Tibial artery (tissue), 4 donors: ENCODE measurements at regions not wholly inside any gene's neighbourhood (a gene's known extent, or its start where the extent isn't known, plus 50 kb on each side); places are given as distances from the start of the nearest gene placed in this dataset.

Experiments
- DNase-seq, 2 donors: peaks; one replicate each; pipeline ENCODE4 v3.0.0-alpha.2; 2019
- H3K27ac ChIP-seq, 2 donors: fragments of 200-600 bp; sonication (generic) in 1 of 2; 1 replicate in 1 of 2; 2 replicates in 1 of 2; pipeline ENCODE4 v1.5.1; 2018 to 2019; ENCODE audit warnings: mild to moderate bottlenecking in 1 of 2
- H3K27me3 ChIP-seq, 2 donors: fragments of 200-600 bp; sonication (generic) in 1 of 2; one replicate each; pipeline versions ENCODE4 v1.5.1 to v1.6.0; 2016 to 2019
- H3K36me3 ChIP-seq, 3 donors: fragments of 200-600 bp; sonication (generic) in 2 of 3; one replicate each; pipeline ENCODE4 v1.5.1; 2016 to 2019; ENCODE audit warnings: mild to moderate bottlenecking in 2 of 3
- H3K4me1 ChIP-seq, 4 donors: fragments of 200-600 bp; sonication (generic) in 2 of 4; 1 replicate in 3 of 4; 2 replicates in 1 of 4; pipeline ENCODE4 v1.5.1; 2016 to 2019
- H3K4me3 ChIP-seq, 2 donors: fragments of 200-600 bp; sonication (generic) in 1 of 2; 1 replicate in 1 of 2; 2 replicates in 1 of 2; pipeline ENCODE4 v1.5.1; 2018 to 2019; ENCODE audit warnings: mild to moderate bottlenecking in 2 of 2
- H3K9me3 ChIP-seq, 3 donors: fragments of 200-600 bp; sonication (generic) in 1 of 3; one replicate each; pipeline ENCODE4 v1.5.1; 2016 to 2019
- CTCF ChIP-seq, 2 experiments: fragments of 200-600 bp in 1 of 2; fragments of 450-650 bp in 1 of 2; IDR thresholded peaks; one replicate each; pipeline ENCODE4 v1.5.1; 2017 to 2019; ENCODE audit warnings: antibody characterized with exemption in 2 of 2, mild to moderate bottlenecking in 1 of 2, moderate library complexity in 1 of 2
- intact Hi-C: fragments of 100-400 bp; cut with DNase I; formaldehyde crosslinking; loops from one replicate; pipeline ENCODE4 v1.15.0; 2023; ENCODE audit warnings: low total_unique reads

GRCh38 chr17:14845591-14846281 lies 419.4 kb downstream of the PMP22 start:
- intact Hi-C loops, result no loop called here
- Histone ChIP-seq H3K27me3 (no peaks in the 10 kb centered on the region), H3K27ac (no peak overlapping the region), H3K4me1 (no peaks in the 10 kb centered on the region), H3K9me3 (no peaks in the 10 kb centered on the region), H3K36me3 (no peaks in the 10 kb centered on the region), H3K4me3 (no peak overlapping the region)
- no peak for DNase-seq
- no peak for TF ChIP-seq CTCF (IDR thresholded peaks at IDR 0.05)

- intact Hi-C loops, result no loop called here
- TF ChIP-seq CTCF (IDR thresholded peaks at IDR 0.05), result no peak
Measured at GRCh38 chr17:14843086-14843795, 421.9 kb downstream of the PMP22 start.

GRCh38 chr17:14840616-14841231 lies 424.4 kb downstream of the PMP22 start:
- no peak for TF ChIP-seq CTCF (IDR thresholded peaks at IDR 0.05)

More at GRCh38 chr17:14843086-14843795, 421.9 kb downstream of the PMP22 start:
- Histone ChIP-seq H3K36me3 (no peaks in the 10 kb centered on the region), H3K27me3 (no peaks in the 10 kb centered on the region), H3K4me1 (no peaks in the 10 kb centered on the region), H3K9me3 (no peaks in the 10 kb centered on the region), H3K27ac (no peak overlapping the region), H3K4me3 (no peak overlapping the region)
- no peak for DNase-seq

GRCh38 chr17:14838567-14838966 lies 426.6 kb downstream of the PMP22 start:
- no peak overlapping the region for H3K4me3 ChIP-seq
- H3K4me1 ChIP-seq, result no peaks in the 10 kb centered on the region
- no peak overlapping the region for H3K27ac ChIP-seq
- DNase-seq, result no peak
- H3K9me3 ChIP-seq, result no peaks in the 10 kb centered on the region
- intact Hi-C loops, result no loop called here
- no peaks in the 10 kb centered on the region for H3K27me3 ChIP-seq
- no peak for TF ChIP-seq CTCF (IDR thresholded peaks at IDR 0.05)
- H3K36me3 ChIP-seq, result no peaks in the 10 kb centered on the region

More at GRCh38 chr17:14840616-14841231, 424.4 kb downstream of the PMP22 start:
- no peaks in the 10 kb centered on the region for H3K36me3 ChIP-seq
- intact Hi-C loops, result no loop called here
- H3K27me3 ChIP-seq, result no peaks in the 10 kb centered on the region
- no peaks in the 10 kb centered on the region for H3K9me3 ChIP-seq
- H3K4me1 ChIP-seq, result no peaks in the 10 kb centered on the region
- H3K4me3 ChIP-seq, result no peak overlapping the region
- DNase-seq, result no peak
- no peak overlapping the region for H3K27ac ChIP-seq

GRCh38 chr17:14833201-14833785 lies 431.8 kb downstream of the PMP22 start:
- Histone ChIP-seq H3K27ac (no peak overlapping the region), H3K4me1 (no peaks in the 10 kb centered on the region), H3K9me3 (no peaks in the 10 kb centered on the region), H3K4me3 (no peak overlapping the region), H3K27me3 (no peaks in the 10 kb centered on the region), H3K36me3 (no peaks in the 10 kb centered on the region)
- no peak for TF ChIP-seq CTCF (IDR thresholded peaks at IDR 0.05)
- no peak for DNase-seq
- intact Hi-C loops, result no loop called here
